ENCODE measurements at regions not wholly inside any gene's neighbourhood (a gene's known extent, or its start where the extent isn't known, plus 50 kb on each side); places are given as distances from the start of the nearest gene placed in this dataset.

DNA sequence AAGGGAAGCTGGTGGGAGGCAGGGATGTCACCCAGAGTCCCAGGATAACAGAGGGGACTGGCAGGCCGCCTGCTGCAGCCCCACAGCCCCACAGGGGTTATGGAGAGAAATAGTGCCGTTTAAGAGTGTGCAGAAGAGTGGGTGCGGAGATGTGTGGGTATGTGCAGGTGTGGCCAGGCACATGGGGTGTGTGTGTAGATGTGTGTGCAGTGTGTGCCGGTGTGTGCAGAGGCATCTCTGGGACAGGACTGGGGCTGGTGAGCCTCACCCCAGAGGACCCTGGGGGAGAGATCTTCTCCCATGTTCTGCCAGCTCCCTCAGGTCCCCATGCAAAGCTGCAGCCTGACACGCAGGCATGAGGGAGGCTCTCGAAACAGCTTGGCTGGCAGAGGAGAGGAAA, 157.4 kb downstream of the RBFOX3 start:
- TF ChIP-seq EZH2 (IDR thresholded peaks at IDR 0.05; ENCODE audit: insufficient read depth, poor library complexity, severe bottlenecking): no peak
- no peak for TF ChIP-seq EZH2phosphoT487 (IDR thresholded peaks at IDR 0.05; ENCODE audit: insufficient read depth, low read depth)

All from GM23248 (cell line).